Activated CD8-positive, alpha-beta T cell treated with anti-CD3 and anti-CD28 coated beads for 36 hours (primary cell): ENCODE measurements at regions not wholly inside any gene's neighbourhood (a gene's known extent, or its start where the extent isn't known, plus 50 kb on each side); places are given as distances from the start of the nearest gene placed in this dataset.

Source experiments
- ATAC-seq: fragments of 200-7000 bp; cut with Tn5 transposase; one replicate; pipeline ENCODE4 v1.10.0; 2021; ENCODE audit warnings: mild to moderate bottlenecking, moderate library complexity
- CTCF ChIA-PET: fragments of 350-600 bp; sonication (Branson Sonifier 250); formaldehyde crosslinking; loops from one replicate; lab custom pipeline; 2021; ENCODE audit warnings: antibody characterized with exemption; lab: Charles Lee
- POLR2A ChIA-PET: fragments of 350-600 bp; sonication (Branson Sonifier 250); formaldehyde crosslinking; loops from one replicate; lab custom pipeline; 2021; ENCODE audit warnings: antibody characterized with exemption; lab: Charles Lee
- DNase-seq: peaks from one replicate; pipeline ENCODE4 v3.0.0-alpha.2; 2020
- H3K27ac Mint-ChIP-seq: one replicate; pipeline ENCODE4 v1.8.0; 2021; ENCODE audit warnings: mild to moderate bottlenecking, mixed read lengths
- H3K27me3 Mint-ChIP-seq: one replicate; pipeline ENCODE4 v1.8.0; 2021; ENCODE audit warnings: mixed read lengths
- H3K36me3 Mint-ChIP-seq: one replicate; pipeline ENCODE4 v1.8.0; 2021; ENCODE audit warnings: low read depth, mixed read lengths
- H3K4me1 Mint-ChIP-seq: one replicate; pipeline ENCODE4 v1.8.0; 2021; ENCODE audit warnings: low read depth, mixed read lengths
- H3K4me3 Mint-ChIP-seq: one replicate; pipeline ENCODE4 v1.8.0; 2021; ENCODE audit warnings: mild to moderate bottlenecking, moderate library complexity, mixed read lengths
- H3K9me3 Mint-ChIP-seq: one replicate; pipeline ENCODE4 v1.8.0; 2021; ENCODE audit warnings: mixed read lengths
- CTCF ChIP-seq: fragments of 200-600 bp; IDR thresholded peaks from one replicate; pipeline ENCODE4 v1.8.0; 2022; ENCODE audit warnings: antibody characterized with exemption, mild to moderate bottlenecking
- intact Hi-C: fragments of 100-400 bp; cut with micrococcal nuclease; formaldehyde crosslinking; loops from one replicate; pipeline ENCODE4 v1.10.0; 2022

GRCh38 chr5:66472010-66472409 is 124.2 kb upstream of the MAST4 start:
- ChIA-PET CTCF (no interaction called here), POLR2A (no interaction called here)
- Mint-ChIP-seq H3K27me3 (peaks cover 3% of the 10 kb centered on the region), H3K36me3 (peaks cover 1% of the 10 kb centered on the region), H3K4me3 (no peak overlapping the region), H3K27ac (no peak overlapping the region), H3K9me3 (peaks cover 13% of the 10 kb centered on the region), H3K4me1 (no peaks in the 10 kb centered on the region)
- ATAC-seq, result no peak
- intact Hi-C loops, result no loop called here
- no peak for TF ChIP-seq CTCF
- no peak for DNase-seq

DNA sequence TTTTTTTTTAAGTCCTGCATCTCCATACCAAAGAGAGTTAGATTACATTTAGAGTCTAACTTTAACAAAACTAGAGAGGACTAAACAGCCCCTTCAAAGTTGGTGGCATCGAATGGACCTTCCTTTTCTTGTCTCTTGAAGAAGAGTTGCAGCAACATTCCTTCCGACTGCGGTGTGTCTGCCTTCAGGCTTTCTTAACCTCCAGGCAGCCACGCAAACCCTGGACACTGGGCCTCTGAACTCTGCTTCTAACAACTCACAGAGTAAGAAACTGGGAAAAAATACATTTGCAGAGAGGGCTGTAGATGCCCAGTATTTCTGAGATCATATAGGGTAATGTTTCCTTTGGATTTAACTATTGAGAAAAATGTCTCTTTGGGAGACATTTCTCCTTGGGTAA is 120.5 kb upstream of the MAST4 start:
- intact Hi-C loops, result no loop called here
- DNase-seq, result no peak
- Mint-ChIP-seq H3K9me3 (no peaks in the 10 kb centered on the region), H3K36me3 (no peaks in the 10 kb centered on the region), H3K27ac (no peak overlapping the region), H3K4me3 (no peak overlapping the region), H3K4me1 (no peaks in the 10 kb centered on the region), H3K27me3 (peaks cover 4% of the 10 kb centered on the region)
- no peak for ATAC-seq
- TF ChIP-seq CTCF, result no peak
- ChIA-PET CTCF (interaction anchor here (1.3 kb wide), 1 partner anchor 168 kb away, joined by 3 read pairs; no protein-coding TSS in a partner anchor), POLR2A (no interaction called here)

GRCh38 chr5:66477596-66477995 is 118.6 kb upstream of the MAST4 start:
- ChIA-PET POLR2A (no interaction called here), CTCF (no interaction called here)
- no peaks in the 10 kb centered on the region for H3K36me3 Mint-ChIP-seq
- TF ChIP-seq CTCF, result no peak
- ATAC-seq (no peak), DNase-seq (no peak)
- no peaks in the 10 kb centered on the region for H3K4me1 Mint-ChIP-seq
- peaks cover 7% of the 10 kb centered on the region for H3K27me3 Mint-ChIP-seq
- no peak overlapping the region for H3K27ac Mint-ChIP-seq
- H3K9me3 Mint-ChIP-seq, result peaks cover 6% of the 10 kb centered on the region
- intact Hi-C loops, result no loop called here
- no peak overlapping the region for H3K4me3 Mint-ChIP-seq

- H3K4me3 Mint-ChIP-seq, result no peak overlapping the region
Observed at GRCh38 chr5:66494437-66494836, 101.8 kb upstream of the MAST4 start.

DNA sequence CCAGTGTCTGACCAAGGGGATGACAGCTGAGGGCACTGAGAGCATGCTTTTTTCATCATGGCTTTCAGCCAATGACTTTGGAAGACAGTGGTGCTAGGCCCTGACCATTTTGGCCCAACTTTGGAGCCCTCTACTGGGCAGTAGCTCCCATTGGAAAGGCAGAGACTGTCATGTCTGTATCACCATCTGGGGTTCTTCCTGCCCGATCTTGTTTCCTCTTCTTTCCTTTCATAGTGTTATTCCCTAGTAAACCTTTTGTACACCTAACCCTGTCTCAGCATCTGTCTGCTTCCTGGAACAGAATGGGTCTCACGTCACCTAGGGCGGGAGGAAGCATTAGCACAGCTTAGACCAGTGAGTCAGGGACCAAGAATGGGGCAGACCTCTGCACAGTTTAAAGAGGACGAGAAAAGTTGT is 97.4 kb upstream of the MAST4 start:
- peak; percentile 3 for DNase-seq
- H3K4me3 Mint-ChIP-seq, result no peak overlapping the region
- TF ChIP-seq CTCF, result no peak
- no peak overlapping the region for H3K27ac Mint-ChIP-seq
- intact Hi-C loops, result no loop called here
- H3K27me3 Mint-ChIP-seq, result peaks cover 3% of the 10 kb centered on the region
- ChIA-PET CTCF (interaction anchor here (2.9 kb wide), 1 partner anchor 192 kb away, joined by 16 read pairs; no protein-coding TSS in a partner anchor), POLR2A (no interaction called here)
- no peaks in the 10 kb centered on the region for H3K4me1 Mint-ChIP-seq
- H3K36me3 Mint-ChIP-seq, result no peaks in the 10 kb centered on the region
- H3K9me3 Mint-ChIP-seq, result no peaks in the 10 kb centered on the region
- ATAC-seq, result no peak

More at GRCh38 chr5:66494437-66494836, 101.8 kb upstream of the MAST4 start:
- H3K27ac Mint-ChIP-seq, result no peak overlapping the region
- CTCF ChIA-PET, result interaction anchor here (0.6 to 1.4 kb wide), 4 partner anchors 9 to 188 kb away, joined by 3 to 4 read pairs (median 3); no protein-coding TSS in a partner anchor
- TF ChIP-seq CTCF, result peak; percentile 17
- no peak for ATAC-seq
- intact Hi-C loops, result no loop called here
- no peaks in the 10 kb centered on the region for H3K36me3 Mint-ChIP-seq
- DNase-seq, result peak; percentile 25
- no peaks in the 10 kb centered on the region for H3K9me3 Mint-ChIP-seq
- H3K27me3 Mint-ChIP-seq, result no peaks in the 10 kb centered on the region
- no peaks in the 10 kb centered on the region for H3K4me1 Mint-ChIP-seq
- POLR2A ChIA-PET, result interaction anchor here (0.7 kb wide), 1 partner anchor 21 kb away, joined by 3 read pairs; no protein-coding TSS in a partner anchor
